ENCODE measurements at regions not wholly inside any gene's neighbourhood (a gene's known extent, or its start where the extent isn't known, plus 50 kb on each side); places are given as distances from the start of the nearest gene placed in this dataset.

DNA sequence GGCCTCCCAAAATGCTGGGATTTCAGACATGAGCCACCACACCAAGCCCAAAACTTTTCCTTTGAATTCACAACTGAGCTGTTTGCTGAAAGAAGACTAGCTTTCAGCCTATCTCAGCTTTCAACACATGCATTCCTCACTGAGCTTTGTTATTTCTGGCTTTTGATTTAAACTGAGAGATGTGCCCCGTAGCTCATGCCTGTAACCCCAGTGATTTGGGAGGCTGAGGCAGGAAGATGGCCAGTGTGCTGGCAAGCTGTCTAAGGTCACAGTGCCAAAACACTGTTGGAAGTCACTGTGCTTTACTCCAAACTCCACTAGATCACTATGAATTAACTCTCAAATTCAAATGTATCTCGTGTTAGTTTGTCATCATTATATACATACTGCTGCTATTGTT lies 779.5 kb downstream of the TRIML1 start:
- H2BK5ac ChIP-seq (ENCODE audit: low read depth, low read length, poor library complexity, severe bottlenecking), result no peak overlapping the region
- H3K27ac ChIP-seq (ENCODE audit: insufficient read depth, low read length), result no peak overlapping the region
- H3K9ac ChIP-seq (ENCODE audit: low read depth, low read length), result no peak overlapping the region
- H3K79me1 ChIP-seq (ENCODE audit: low read depth in 1 of 2, low read length in 2 of 2), result no peaks in the 10 kb centered on the region
- no peak overlapping the region for H3K14ac ChIP-seq (replicated peaks; ENCODE audit: low read depth, low read length)
- no peak overlapping the region for H4K91ac ChIP-seq (ENCODE audit: insufficient read depth, low read depth, low read length)
- H2BK15ac ChIP-seq (ENCODE audit: low read depth, low read length), result no peak overlapping the region
- CTCF ChIA-PET, result interaction anchor here (0.6 to 1.5 kb wide), 3 partner anchors 9 to 187 kb away, joined by 3 to 4 read pairs (median 3); no protein-coding TSS in a partner anchor
- H4K20me1 ChIP-seq (ENCODE audit: insufficient read depth, low read length), result no peaks in the 10 kb centered on the region
- H2BK120ac ChIP-seq (ENCODE audit: low read depth, low read length), result no peak overlapping the region
- no peak overlapping the region for H2AK5ac ChIP-seq (ENCODE audit: low read depth, low read length)
- intact Hi-C loops (cut with micrococcal nuclease), result no loop called here
- H3K4me2 ChIP-seq (ENCODE audit: low read depth, low read length), result no peak overlapping the region
- H2BK20ac ChIP-seq (ENCODE audit: low read depth, low read length), result no peak overlapping the region
- H3K36me3 ChIP-seq (ENCODE audit: control insufficient read depth, insufficient read depth, low read length), result no peaks in the 10 kb centered on the region
- H3K56ac ChIP-seq (ENCODE audit: extremely low read depth, insufficient read depth, low read length), result no peak overlapping the region
- DNase-seq, result no peak
- peak; percentile 60; the same call in 1 of the 2 replicates for ATAC-seq (ENCODE audit: low read depth)
- no CpG with 5 or more reads among the region's 2 CpGs for WGBS, 2 experiments (ENCODE audit: extremely low coverage in 2 of 2, insufficient read length in 1 of 2)
- no peak overlapping the region for H3K4ac ChIP-seq (ENCODE audit: low read depth, low read length)
- TF ChIP-seq POLR2A (IDR thresholded peaks at IDR 0.05; ENCODE audit: low read depth, low read length), result no peak
- TF ChIP-seq CHD1 (IDR thresholded peaks at IDR 0.05; ENCODE audit: low read depth, low read length), result no peak
- no peak for TF ChIP-seq MAZ (IDR thresholded peaks at IDR 0.05; ENCODE audit: borderline replicate concordance, low read depth, low read length)
- TF ChIP-seq MXI1 (IDR thresholded peaks at IDR 0.05; ENCODE audit: borderline replicate concordance, low read depth, low read length), result no peak
- TF ChIP-seq, protein P1, sequence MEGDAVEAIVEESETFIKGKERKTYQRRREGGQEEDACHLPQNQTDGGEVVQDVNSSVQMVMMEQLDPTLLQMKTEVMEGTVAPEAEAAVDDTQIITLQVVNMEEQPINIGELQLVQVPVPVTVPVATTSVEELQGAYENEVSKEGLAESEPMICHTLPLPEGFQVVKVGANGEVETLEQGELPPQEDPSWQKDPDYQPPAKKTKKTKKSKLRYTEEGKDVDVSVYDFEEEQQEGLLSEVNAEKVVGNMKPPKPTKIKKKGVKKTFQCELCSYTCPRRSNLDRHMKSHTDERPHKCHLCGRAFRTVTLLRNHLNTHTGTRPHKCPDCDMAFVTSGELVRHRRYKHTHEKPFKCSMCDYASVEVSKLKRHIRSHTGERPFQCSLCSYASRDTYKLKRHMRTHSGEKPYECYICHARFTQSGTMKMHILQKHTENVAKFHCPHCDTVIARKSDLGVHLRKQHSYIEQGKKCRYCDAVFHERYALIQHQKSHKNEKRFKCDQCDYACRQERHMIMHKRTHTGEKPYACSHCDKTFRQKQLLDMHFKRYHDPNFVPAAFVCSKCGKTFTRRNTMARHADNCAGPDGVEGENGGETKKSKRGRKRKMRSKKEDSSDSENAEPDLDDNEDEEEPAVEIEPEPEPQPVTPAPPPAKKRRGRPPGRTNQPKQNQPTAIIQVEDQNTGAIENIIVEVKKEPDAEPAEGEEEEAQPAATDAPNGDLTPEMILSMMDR (conservative IDR thresholded peaks at IDR 0.05; ENCODE audit: low read depth, low read length), result no peak
- TF ChIP-seq FOS (IDR thresholded peaks at IDR 0.05; ENCODE audit: low read depth, low read length), result no peak
- no peak for TF ChIP-seq RAD21 (IDR thresholded peaks at IDR 0.05; ENCODE audit: low read length)
- TF ChIP-seq BHLHE40 (IDR thresholded peaks at IDR 0.05; ENCODE audit: low read depth, low read length), result no peak
- TF ChIP-seq MAFK (IDR thresholded peaks at IDR 0.05; ENCODE audit: low read depth, low read length), result no peak
- TF ChIP-seq RCOR1 (IDR thresholded peaks at IDR 0.05; ENCODE audit: insufficient replicate concordance, low read length), result no peak
- no peak for TF ChIP-seq SMC3 (IDR thresholded peaks at IDR 0.05; ENCODE audit: low read depth, low read length)
- no peak for TF ChIP-seq RFX5 (IDR thresholded peaks at IDR 0.05; ENCODE audit: low read depth, low read length)
- no peak for TF ChIP-seq CEBPB (IDR thresholded peaks at IDR 0.05; ENCODE audit: low read depth, low read length)
- TF ChIP-seq, protein P2, sequence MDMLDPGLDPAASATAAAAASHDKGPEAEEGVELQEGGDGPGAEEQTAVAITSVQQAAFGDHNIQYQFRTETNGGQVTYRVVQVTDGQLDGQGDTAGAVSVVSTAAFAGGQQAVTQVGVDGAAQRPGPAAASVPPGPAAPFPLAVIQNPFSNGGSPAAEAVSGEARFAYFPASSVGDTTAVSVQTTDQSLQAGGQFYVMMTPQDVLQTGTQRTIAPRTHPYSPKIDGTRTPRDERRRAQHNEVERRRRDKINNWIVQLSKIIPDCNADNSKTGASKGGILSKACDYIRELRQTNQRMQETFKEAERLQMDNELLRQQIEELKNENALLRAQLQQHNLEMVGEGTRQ (IDR thresholded peaks at IDR 0.05; ENCODE audit: low read depth, low read length), result no peak
- TF ChIP-seq, protein P3, sequence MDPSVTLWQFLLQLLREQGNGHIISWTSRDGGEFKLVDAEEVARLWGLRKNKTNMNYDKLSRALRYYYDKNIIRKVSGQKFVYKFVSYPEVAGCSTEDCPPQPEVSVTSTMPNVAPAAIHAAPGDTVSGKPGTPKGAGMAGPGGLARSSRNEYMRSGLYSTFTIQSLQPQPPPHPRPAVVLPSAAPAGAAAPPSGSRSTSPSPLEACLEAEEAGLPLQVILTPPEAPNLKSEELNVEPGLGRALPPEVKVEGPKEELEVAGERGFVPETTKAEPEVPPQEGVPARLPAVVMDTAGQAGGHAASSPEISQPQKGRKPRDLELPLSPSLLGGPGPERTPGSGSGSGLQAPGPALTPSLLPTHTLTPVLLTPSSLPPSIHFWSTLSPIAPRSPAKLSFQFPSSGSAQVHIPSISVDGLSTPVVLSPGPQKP (IDR thresholded peaks at IDR 0.05; ENCODE audit: borderline replicate concordance, low read depth, low read length), result no peak
- TF ChIP-seq NFE2L2 (IDR thresholded peaks at IDR 0.05; ENCODE audit: low read depth, low read length), result no peak
- no TSS peak for BruUV-seq (replicated peaks)
- H2AFZ ChIP-seq (replicated peaks; ENCODE audit: low read length, poor library complexity), result no peak overlapping the region
- no peak overlapping the region for H3K23ac ChIP-seq (ENCODE audit: low read depth, low read length)
- POLR2A ChIA-PET (ENCODE audit: unreplicated experiment), result no interaction called here
- no peak overlapping the region for H3K4me3 ChIP-seq (ENCODE audit: insufficient read depth, low read depth, low read length)
- in situ Hi-C loops (cut with MboI; ENCODE audit: low sequenced_read_pairs), result no loop called here
- H3K27me3 ChIP-seq (ENCODE audit: control insufficient read depth, insufficient read depth, low read length), result no peaks in the 10 kb centered on the region
- peaks cover 15% of the 10 kb centered on the region for H3K9me3 ChIP-seq (ENCODE audit: control insufficient read depth, insufficient read depth, low read length)
- H3K4me1 ChIP-seq (ENCODE audit: control insufficient read depth, insufficient read depth, low read length), result peaks cover 2% of the 10 kb centered on the region; the same call in 1 of the 2 replicates
- dilution Hi-C loops (cut with HindIII; ENCODE audit: low sequenced_read_pairs, unreplicated experiment), result no loop called here
- H2AK9ac ChIP-seq (replicated peaks; ENCODE audit: low read depth, low read length, poor library complexity), result no peak overlapping the region
- peak overlapping the region; percentile 73; the same call in 1 of the 2 replicates for H4K5ac ChIP-seq (ENCODE audit: low read depth, low read length)
- H3K9me1 ChIP-seq (ENCODE audit: insufficient read depth, low read length), result no peaks in the 10 kb centered on the region
- H4K8ac ChIP-seq (ENCODE audit: low read depth in 2 of 2, low read length in 2 of 2), result no peak overlapping the region
- no peak overlapping the region; the same call in 1 of the 2 replicates for H3K18ac ChIP-seq (ENCODE audit: low read depth, low read length)

Data from IMR-90 (cell line).